ENCODE measurements at regions not wholly inside any gene's neighbourhood (a gene's known extent, or its start where the extent isn't known, plus 50 kb on each side); places are given as distances from the start of the nearest gene placed in this dataset.
A peak's percentile ranks its signal among the peaks of the same experiment; 100 is the strongest.
"Not testable (repeated sequence)": the region's sequence is repeated elsewhere in the genome, so short reads cannot be mapped to it uniquely, and the experiment has no call there.

GRCh38 chr5:112472614-112473013, 53.5 kb upstream of the EPB41L4A start:
- no peak overlapping the region for H3K4me3 ChIP-seq (ENCODE audit: low read length)
- TF ChIP-seq ZNF274 (IDR thresholded peaks at IDR 0.05; ENCODE audit: low read depth, low read length): no peak

- TF ChIP-seq ZNF274 (IDR thresholded peaks at IDR 0.05; ENCODE audit: low read depth, low read length): no peak
- no peak overlapping the region for H3K4me3 ChIP-seq (ENCODE audit: low read length)
These were observed 54.9 kb upstream of the EPB41L4A start for GRCh38 chr5:112473989-112474388.

- no peak for TF ChIP-seq ZNF274 (IDR thresholded peaks at IDR 0.05; ENCODE audit: low read depth, low read length)
- no peak overlapping the region for H3K4me3 ChIP-seq (ENCODE audit: low read length)
These were observed 56.8 kb upstream of the EPB41L4A start for GRCh38 chr5:112475747-112476365.

GRCh38 chr5:112479418-112479817, 60.3 kb upstream of the EPB41L4A start:
- H3K4me3 ChIP-seq (ENCODE audit: low read length): no peak overlapping the region
- no peak for TF ChIP-seq ZNF274 (IDR thresholded peaks at IDR 0.05; ENCODE audit: low read depth, low read length)

DNA sequence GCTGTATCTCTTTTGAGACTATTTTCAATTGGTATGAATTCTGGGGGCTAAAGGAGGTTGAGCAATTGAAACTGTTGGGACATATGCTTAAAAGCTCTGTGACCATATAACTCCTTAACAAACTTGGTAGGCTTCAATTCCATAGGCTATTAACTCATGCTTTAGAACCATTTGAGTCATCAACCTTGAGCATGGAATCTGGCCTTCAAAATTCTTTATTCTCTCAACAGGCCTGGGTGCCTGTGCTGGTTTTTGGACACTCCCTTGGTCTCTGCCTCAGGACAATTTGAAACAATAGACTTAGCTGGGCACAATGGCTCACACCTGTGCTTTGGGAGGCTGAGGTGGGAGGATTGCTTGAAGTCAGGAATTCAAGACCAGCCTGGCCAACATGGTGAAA, 61.4 kb upstream of the EPB41L4A start:
- no peak overlapping the region for H3K4me3 ChIP-seq (ENCODE audit: low read length)
- no peak for TF ChIP-seq ZNF274 (IDR thresholded peaks at IDR 0.05; ENCODE audit: low read depth, low read length)

DNA sequence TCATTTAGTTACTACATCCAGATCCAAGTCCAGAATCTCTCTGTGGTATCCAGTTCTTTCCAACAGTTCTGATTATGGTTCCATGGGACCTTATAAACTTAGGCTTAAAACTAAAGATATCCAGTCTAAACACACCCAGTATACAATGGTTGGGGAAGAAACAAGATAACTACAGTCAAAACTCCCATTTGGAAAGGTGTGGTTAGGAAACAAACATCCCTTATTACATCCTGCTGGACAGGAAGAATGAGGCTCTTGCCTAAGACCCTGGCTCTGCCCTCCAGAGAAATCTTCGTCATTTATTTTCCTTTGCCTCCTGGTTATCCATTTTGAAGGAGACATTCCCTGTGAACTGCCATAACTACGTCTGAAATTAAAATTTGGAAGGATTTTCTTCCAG, 64.6 kb upstream of the EPB41L4A start:
- no peak for TF ChIP-seq ZNF274 (IDR thresholded peaks at IDR 0.05; ENCODE audit: low read depth, low read length)
- H3K4me3 ChIP-seq (ENCODE audit: low read length): no peak overlapping the region

GRCh38 chr5:112485934-112486355, 66.9 kb upstream of the EPB41L4A start:
- TF ChIP-seq ZNF274 (IDR thresholded peaks at IDR 0.05; ENCODE audit: low read depth, low read length): no peak
- no peak overlapping the region for H3K4me3 ChIP-seq (ENCODE audit: low read length)

- no peak for TF ChIP-seq ZNF274 (IDR thresholded peaks at IDR 0.05; ENCODE audit: low read depth, low read length)
- H3K4me3 ChIP-seq (ENCODE audit: low read length): no peak overlapping the region
These were observed 72.2 kb upstream of the EPB41L4A start for GRCh38 chr5:112491257-112491656.

- no peak overlapping the region for H3K4me3 ChIP-seq (ENCODE audit: low read length)
- no peak for TF ChIP-seq ZNF274 (IDR thresholded peaks at IDR 0.05; ENCODE audit: low read depth, low read length)
These were observed 73.2 kb upstream of the EPB41L4A start for GRCh38 chr5:112492291-112492690.

DNA sequence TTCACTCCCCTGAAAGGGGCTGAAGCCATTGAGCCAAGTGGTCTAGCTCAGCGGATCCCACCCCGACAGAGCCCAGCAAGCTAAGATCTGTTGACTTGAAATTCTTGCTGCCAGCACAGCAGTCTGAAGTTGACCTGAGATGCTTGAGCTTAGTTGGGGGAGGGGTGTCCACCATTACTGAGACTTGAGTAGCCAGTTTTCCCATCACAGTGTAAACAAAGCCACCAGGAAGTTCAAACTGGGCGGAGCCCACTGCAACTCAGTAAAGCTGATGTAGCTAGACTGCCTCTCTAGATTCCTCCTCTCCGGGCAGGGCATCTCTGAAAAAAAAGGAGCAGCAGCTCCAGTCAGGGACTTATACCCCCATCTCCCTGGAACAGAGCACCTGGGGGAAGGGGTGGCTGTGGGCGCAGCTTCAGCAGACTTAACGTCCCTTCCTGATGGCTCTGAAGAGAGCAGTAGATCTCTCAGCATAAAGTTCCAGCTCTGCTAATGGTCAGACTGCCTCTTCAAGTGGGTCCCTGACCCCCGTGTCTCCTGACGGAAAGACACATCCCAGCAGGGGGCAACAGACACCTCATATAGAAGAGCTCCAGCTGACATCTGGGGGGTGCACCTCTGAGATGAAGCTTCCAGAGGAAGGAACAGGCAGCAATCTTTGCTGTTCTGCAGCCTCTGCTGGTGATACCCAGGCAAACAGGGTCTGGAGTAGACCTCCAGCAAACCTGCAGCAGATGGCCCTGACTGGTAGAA, 84.8 kb upstream of the EPB41L4A start:
- not testable (repeated sequence) for H3K4me3 ChIP-seq (ENCODE audit: low read length)

GRCh38 chr5:112509097-112509496, 90.0 kb upstream of the EPB41L4A start:
- not testable (repeated sequence) for H3K4me3 ChIP-seq (ENCODE audit: low read length)

DNA sequence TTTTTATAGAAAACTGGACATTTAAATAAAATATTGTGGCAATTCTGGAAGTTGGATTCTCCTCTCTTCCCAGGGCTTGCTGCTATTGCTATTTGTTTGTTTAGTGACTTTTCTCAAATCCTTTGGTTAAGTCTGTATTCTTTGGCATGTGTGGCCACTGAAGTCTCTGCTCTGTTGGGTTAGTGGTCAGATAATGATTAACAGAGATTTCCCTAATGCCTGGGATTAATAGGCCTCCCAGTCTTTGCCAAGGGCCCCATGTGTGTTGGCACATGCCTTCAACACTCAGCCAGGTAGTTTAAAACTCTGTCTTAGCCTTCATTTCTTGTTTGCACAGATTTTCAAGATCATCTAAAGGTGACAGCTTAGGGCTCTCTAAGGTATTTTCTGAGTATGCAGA, 92.8 kb upstream of the EPB41L4A start:
- TF ChIP-seq ZNF274 (IDR thresholded peaks at IDR 0.05; ENCODE audit: low read depth, low read length): no peak

DNA sequence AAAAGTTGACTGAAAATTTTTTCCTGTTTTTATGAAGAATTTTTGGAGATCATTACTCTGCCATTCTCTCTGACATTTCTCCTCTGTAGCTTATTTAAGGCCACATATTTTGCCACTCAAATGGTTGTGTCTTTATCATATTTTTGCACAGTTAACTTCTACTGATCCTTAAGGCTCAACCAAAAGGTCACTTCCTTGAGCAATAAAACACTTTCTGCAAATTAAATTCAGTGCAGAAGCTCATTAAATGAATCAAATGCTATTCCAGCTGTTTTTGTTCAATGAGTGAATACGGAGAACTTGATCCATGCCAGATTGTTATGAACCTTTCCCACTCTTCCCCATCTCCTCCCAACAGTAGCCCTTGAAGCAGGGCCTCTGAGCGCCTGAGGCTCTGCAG, 93.8 kb upstream of the EPB41L4A start:
- no peak overlapping the region for H3K4me3 ChIP-seq (ENCODE audit: low read length)
- TF ChIP-seq ZNF274 (IDR thresholded peaks at IDR 0.05; ENCODE audit: low read depth, low read length): no peak

More for the DNA sequence above, 92.8 kb upstream of the EPB41L4A start:
- H3K4me3 ChIP-seq (ENCODE audit: low read length): no peak overlapping the region

DNA sequence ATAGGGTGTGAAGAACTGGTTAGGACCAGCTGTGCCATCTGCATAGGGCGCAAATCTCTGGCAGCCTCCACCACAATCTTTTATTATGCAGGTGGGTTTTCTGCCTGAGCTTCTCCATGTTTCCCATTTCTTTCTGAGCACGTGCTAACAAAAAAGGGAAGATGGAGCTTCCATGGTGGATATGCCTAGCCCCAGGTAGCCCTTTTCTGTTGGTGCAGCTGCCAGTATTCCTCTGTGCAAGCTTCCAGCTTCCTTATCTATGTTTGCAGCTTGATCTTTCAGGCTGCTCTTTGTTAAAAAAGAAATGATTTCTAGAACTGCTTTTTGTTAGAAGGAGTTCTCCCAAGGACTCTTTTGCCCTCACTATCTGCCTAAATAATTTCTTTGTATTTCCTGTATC, 95.0 kb upstream of the EPB41L4A start:
- TF ChIP-seq ZNF274 (IDR thresholded peaks at IDR 0.05; ENCODE audit: low read depth, low read length): no peak
- no peak overlapping the region for H3K4me3 ChIP-seq (ENCODE audit: low read length)

DNA sequence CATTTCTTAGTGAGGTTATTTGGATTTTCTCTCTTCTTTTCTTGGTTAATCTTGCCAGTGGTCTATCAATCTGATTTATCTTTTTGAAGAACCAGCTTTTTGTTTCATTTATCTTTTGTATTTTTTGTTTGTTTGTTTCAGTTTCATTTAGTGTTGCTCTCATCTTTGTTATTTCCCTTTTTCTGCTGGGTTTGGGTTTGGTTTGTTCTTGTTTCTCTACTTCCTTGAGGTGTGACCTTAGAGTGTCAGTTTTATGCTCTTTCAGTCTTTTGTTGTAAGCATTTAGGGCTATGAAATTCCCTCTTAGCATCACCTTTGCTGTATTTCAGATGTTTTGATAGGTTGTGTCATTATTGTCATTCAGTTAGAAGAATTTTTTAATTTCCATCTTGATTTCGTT, 101.4 kb upstream of the EPB41L4A start:
- not testable (repeated sequence) for H3K4me3 ChIP-seq (ENCODE audit: low read length)

DNA sequence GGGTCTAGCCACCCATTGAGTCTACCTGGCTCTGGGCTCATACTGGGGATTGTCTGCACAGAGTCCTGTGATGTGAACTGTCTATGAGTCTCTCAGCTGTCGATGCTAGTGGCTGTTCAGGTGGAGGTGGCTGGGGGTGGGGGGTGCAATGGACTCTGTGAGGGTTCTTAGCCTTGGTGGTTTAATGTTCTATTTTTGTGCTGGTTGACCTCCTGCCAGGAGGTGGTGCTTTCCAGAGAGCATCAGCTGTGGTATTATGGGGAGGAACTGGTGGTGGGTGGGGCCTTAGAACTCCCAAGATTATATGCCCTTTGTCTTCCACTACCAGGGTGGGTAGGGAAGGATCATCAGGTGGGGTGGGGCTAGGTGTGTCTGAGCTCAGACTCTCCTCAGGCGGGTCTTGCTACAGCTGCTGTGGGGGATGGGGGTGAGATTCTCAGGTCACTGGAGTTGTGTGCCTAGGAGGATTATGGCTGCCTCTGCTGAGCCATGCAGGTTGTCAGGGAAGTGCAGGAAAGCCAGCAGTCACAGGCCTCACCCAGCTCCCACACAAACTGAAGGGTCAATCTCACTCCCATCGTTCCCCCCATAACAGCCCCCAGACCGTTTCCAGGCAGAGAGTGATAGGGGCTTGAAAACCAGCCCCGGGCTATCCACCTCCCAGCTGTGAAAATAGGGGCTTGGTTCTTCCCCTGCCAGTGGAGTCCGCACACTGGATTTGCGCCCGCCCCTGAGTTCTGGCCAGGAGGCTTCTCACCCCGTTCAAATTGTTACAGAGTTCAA, 104.0 kb upstream of the EPB41L4A start:
- peak overlapping the region; percentile 44; the same call in 1 of the 2 replicates for H3K4me3 ChIP-seq (ENCODE audit: low read length)

DNA sequence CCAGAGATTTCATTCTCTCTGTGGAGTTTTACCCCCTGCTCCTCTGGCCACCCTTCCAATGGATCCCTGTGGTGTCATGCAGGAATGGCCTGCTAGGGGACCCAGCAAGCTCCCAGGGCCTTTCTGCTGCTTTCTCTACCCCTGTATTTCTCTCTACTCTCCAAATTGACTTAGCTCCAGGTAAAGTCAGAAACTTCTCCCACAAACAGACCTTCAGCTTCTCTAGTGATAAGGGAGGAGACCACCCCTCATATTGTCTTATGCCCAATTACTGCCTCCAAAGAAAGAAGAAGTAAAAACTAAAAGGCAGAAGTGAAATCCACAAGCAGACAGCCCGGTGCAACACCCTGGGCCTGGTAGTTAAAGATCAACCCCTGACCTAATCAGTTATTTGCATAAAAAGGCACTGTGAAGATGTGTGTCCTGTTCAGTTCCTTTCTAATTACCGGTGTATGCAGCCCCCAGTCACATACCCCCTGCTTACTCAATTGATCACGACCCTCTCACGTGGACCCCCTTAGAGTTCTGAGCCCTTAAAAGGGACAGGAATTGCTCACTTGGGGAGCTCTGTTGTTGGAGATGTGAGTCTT, 104.7 kb upstream of the EPB41L4A start:
- peak overlapping the region; percentile 65; the same call in 1 of the 2 replicates for H3K4me3 ChIP-seq (ENCODE audit: low read length)

All from GM08714 (cell line).